HEK293 (cell line): ENCODE measurements at regions not wholly inside any gene's neighbourhood (a gene's known extent, or its start where the extent isn't known, plus 50 kb on each side); places are given as distances from the start of the nearest gene placed in this dataset.

ENCODE experiments used
- CTCF ChIA-PET: fragments of 350-600 bp; formaldehyde crosslinking; extraction: SDS; loops from one replicate; lab custom pipeline; 2021; ENCODE audit warnings: antibody characterized with exemption; lab: Yijun Ruan, JAX
- POLR2A ChIA-PET: fragments of 300-600 bp; formaldehyde crosslinking; extraction: SDS; loops from one replicate; lab custom pipeline; 2020; ENCODE audit warnings: antibody characterized with exemption, inconsistent platforms; lab: Yijun Ruan, JAX
- H3K27ac ChIP-seq: fragments of 200-500 bp; sonication (Bioruptor generic); 2 replicates; pipeline ENCODE4 v1.5.1; 2014; ENCODE audit warnings: low read depth, low read length, control low read depth, inconsistent platforms; ENCODE audit errors: extremely low read depth
- H3K36me3 ChIP-seq, 2 experiments: fragments of 200-500 bp in 1 of 2; sonication (Bioruptor generic) in 1 of 2; 1 replicate in 1 of 2; 2 replicates in 1 of 2; pipeline ENCODE4 v1.5.1; 2014 to 2017; ENCODE audit warnings: inconsistent platforms in 2 of 2, low read length in 2 of 2; ENCODE audit not compliant: control insufficient read depth in 2 of 2, insufficient read depth in 1 of 2
- H3K4me1 ChIP-seq: fragments of 200-500 bp; sonication (Bioruptor generic); 2 replicates; pipeline ENCODE4 v1.5.1; 2014; ENCODE audit warnings: mild to moderate bottlenecking, low read length, inconsistent platforms; ENCODE audit not compliant: control insufficient read depth, insufficient read depth
- H3K4me3 ChIP-seq: 2 replicates; pipeline ENCODE4 v1.5.1; 2011; ENCODE audit warnings: low read depth, mild to moderate bottlenecking, control low read depth, low read length, moderate library complexity
- H3K9me3 ChIP-seq: fragments of 200-500 bp; sonication (Bioruptor generic); 2 replicates; pipeline ENCODE4 v1.5.1; 2014; ENCODE audit warnings: low read depth, low read length, inconsistent platforms; ENCODE audit not compliant: control insufficient read depth, insufficient read depth
- INSM2 ChIP-seq: fragments of 450-650 bp; formaldehyde crosslinking; IDR thresholded peaks from 2 replicates; pipeline ENCODE4 v1.5.1; 2016; ENCODE audit warnings: missing biosample characterization, missing genetic modification characterization
- KLF9 ChIP-seq: fragments of 450-650 bp; formaldehyde crosslinking; IDR thresholded peaks from 2 replicates; pipeline ENCODE4 v1.5.1; 2016; ENCODE audit warnings: missing biosample characterization, missing genetic modification characterization, low read depth
- REST ChIP-seq: fragments of 450-650 bp; formaldehyde crosslinking; IDR thresholded peaks from 2 replicates; pipeline ENCODE4 v1.5.1; 2016; ENCODE audit warnings: missing biosample characterization, missing genetic modification characterization
- SCRT1 ChIP-seq: fragments of 450-650 bp; formaldehyde crosslinking; IDR thresholded peaks from 2 replicates; pipeline ENCODE4 v1.5.1; 2016; ENCODE audit warnings: missing biosample characterization, missing genetic modification characterization, borderline replicate concordance
- SCRT2 ChIP-seq: fragments of 450-650 bp; formaldehyde crosslinking; IDR thresholded peaks from 2 replicates; pipeline ENCODE4 v1.5.1; 2016; ENCODE audit warnings: missing biosample characterization, missing genetic modification characterization
- ZBTB10 ChIP-seq: fragments of 450-650 bp; formaldehyde crosslinking; IDR thresholded peaks from 2 replicates; pipeline ENCODE4 v1.5.1; 2016; ENCODE audit warnings: missing biosample characterization, missing genetic modification characterization
- ZBTB17 ChIP-seq: fragments of 450-650 bp; formaldehyde crosslinking; IDR thresholded peaks from 2 replicates; pipeline ENCODE4 v1.5.1; 2016; ENCODE audit warnings: missing biosample characterization, missing genetic modification characterization
- ZNF239 ChIP-seq: fragments of 450-650 bp; formaldehyde crosslinking; IDR thresholded peaks from 2 replicates; pipeline ENCODE4 v1.5.1; 2016; ENCODE audit warnings: missing biosample characterization, missing genetic modification characterization
- ZNF501 ChIP-seq: fragments of 450-650 bp; formaldehyde crosslinking; IDR thresholded peaks from 2 replicates; pipeline ENCODE4 v1.5.1; 2016; ENCODE audit warnings: missing biosample characterization, missing genetic modification characterization
- ZNF580 ChIP-seq: fragments of 450-650 bp; formaldehyde crosslinking; IDR thresholded peaks from 2 replicates; pipeline ENCODE4 v1.5.1; 2016; ENCODE audit warnings: missing biosample characterization, missing genetic modification characterization
- ZNF610 ChIP-seq: fragments of 450-650 bp; formaldehyde crosslinking; IDR thresholded peaks from 2 replicates; pipeline ENCODE4 v1.5.1; 2016; ENCODE audit warnings: missing biosample characterization, missing genetic modification characterization, borderline replicate concordance
- ZNF664 ChIP-seq: fragments of 450-650 bp; formaldehyde crosslinking; IDR thresholded peaks from 2 replicates; pipeline ENCODE4 v1.5.1; 2016; ENCODE audit warnings: missing biosample characterization, missing genetic modification characterization
- ZNF792 ChIP-seq: fragments of 450-650 bp; formaldehyde crosslinking; IDR thresholded peaks from 2 replicates; pipeline ENCODE4 v1.5.1; 2016; ENCODE audit warnings: missing biosample characterization, missing genetic modification characterization

GRCh38 chr19:5396963-5397362, 56.4 kb upstream of the PTPRS start:
- CTCF ChIA-PET = interaction anchor here (0.5 kb wide), 1 partner anchor 25 kb away, joined by 4 read pairs; no protein-coding TSS in a partner anchor
- TF ChIP-seq KLF9 (tag by site-specific recombination) (no peak), INSM2 (tag by site-specific recombination) (no peak), SCRT1 (tag by site-specific recombination) (peak; percentile 51; the same call in 1 of the 2 replicates), ZNF239 (peak; percentile 90), SCRT2 (peak; percentile 78), ZNF610 (tag by site-specific recombination) (no peak)
- Histone ChIP-seq H3K9me3 (no peaks in the 10 kb centered on the region), H3K4me1 (no peaks in the 10 kb centered on the region), H3K27ac (no peak overlapping the region), H3K36me3 (no peaks in the 10 kb centered on the region), H3K4me3 (no peak overlapping the region)
- POLR2A ChIA-PET = no interaction called here

GRCh38 chr19:5397804-5398692, 57.2 kb upstream of the ZNRF4 start:
- ChIA-PET CTCF (no interaction called here), POLR2A (interaction anchor here (0.5 kb wide), 1 partner anchor 42 kb away, joined by 8 read pairs; no protein-coding TSS in a partner anchor)
- TF ChIP-seq ZNF792 (tag by site-specific recombination) (peak; percentile 59; the same call in 1 of the 2 replicates), ZNF664 (tag by site-specific recombination) (0 out of 2 replicates have a peak, but pooled peaks have one; percentile 49), ZBTB10 (tag by site-specific recombination) (no peak), ZNF501 (no peak)

GRCh38 chr19:5398693-5399057, 56.5 kb upstream of the ZNRF4 start:
- peak; percentile 62; the same call in 1 of the 2 replicates for TF ChIP-seq ZNF580
- no peak for TF ChIP-seq ZBTB17 (tag by site-specific recombination)
- TF ChIP-seq REST = peak; percentile 65
- no peak overlapping the region for H3K27ac ChIP-seq
- H3K36me3 ChIP-seq = no peaks in the 10 kb centered on the region
- ChIA-PET POLR2A (no interaction called here), CTCF (no interaction called here)
- no peaks in the 10 kb centered on the region for H3K9me3 ChIP-seq
- H3K4me1 ChIP-seq = no peaks in the 10 kb centered on the region
- no peak overlapping the region for H3K4me3 ChIP-seq

More at GRCh38 chr19:5397804-5398692, 57.2 kb upstream of the ZNRF4 start:
- H3K4me1 ChIP-seq = no peaks in the 10 kb centered on the region
- H3K9me3 ChIP-seq = no peaks in the 10 kb centered on the region
- no peak overlapping the region for H3K27ac ChIP-seq
- H3K4me3 ChIP-seq = no peak overlapping the region
- no peaks in the 10 kb centered on the region for H3K36me3 ChIP-seq
